Stomach smooth muscle (tissue), 2 donors: ENCODE measurements at regions not wholly inside any gene's neighbourhood (a gene's known extent, or its start where the extent isn't known, plus 50 kb on each side); places are given as distances from the start of the nearest gene placed in this dataset.

Experiments
- H3K27ac ChIP-seq: one replicate; pipeline ENCODE4 v1.7.0; 2013; ENCODE audit warnings: mild to moderate bottlenecking, low read length, inconsistent platforms
- H3K27me3 ChIP-seq, 2 donors: one replicate each; pipeline ENCODE4 v1.7.0; 2013; ENCODE audit warnings: low read length in 2 of 2; ENCODE audit not compliant: insufficient read depth in 2 of 2, control insufficient read depth in 1 of 2
- H3K36me3 ChIP-seq, 2 donors: one replicate each; pipeline ENCODE4 v1.7.0; 2013; ENCODE audit warnings: low read length in 2 of 2; ENCODE audit not compliant: control insufficient read depth in 2 of 2, insufficient read depth in 2 of 2
- H3K4me1 ChIP-seq: one replicate; pipeline ENCODE4 v1.7.0; 2013; ENCODE audit warnings: low read length; ENCODE audit not compliant: control insufficient read depth, insufficient read depth
- H3K4me3 ChIP-seq, 2 donors: one replicate each; pipeline ENCODE4 v1.7.0; 2013; ENCODE audit warnings: low read length in 2 of 2
- H3K9ac ChIP-seq, 2 donors: one replicate each; pipeline ENCODE4 v1.7.0; 2013; ENCODE audit warnings: low read length in 2 of 2, mild to moderate bottlenecking in 1 of 2
- H3K9me3 ChIP-seq, 2 donors: one replicate each; pipeline ENCODE4 v1.7.0; 2013; ENCODE audit warnings: low read length in 2 of 2; ENCODE audit not compliant: control insufficient read depth in 2 of 2
- donor health status: healthy.
- donor health status: Pancreatic carcinoma.

GRCh38 chr5:35458824-35459207 is 158.8 kb upstream of the SPEF2 start:
- no peak overlapping the region for H3K27ac ChIP-seq
- H3K27me3 ChIP-seq: no peaks in the 10 kb centered on the region
- no peaks in the 10 kb centered on the region for H3K9me3 ChIP-seq
- H3K4me3 ChIP-seq: no peak overlapping the region
- no peaks in the 10 kb centered on the region for H3K36me3 ChIP-seq
- no peaks in the 10 kb centered on the region for H3K4me1 ChIP-seq
- no peak overlapping the region for H3K9ac ChIP-seq

- H3K9ac ChIP-seq: no peak overlapping the region
- H3K27me3 ChIP-seq: no peaks in the 10 kb centered on the region
- no peaks in the 10 kb centered on the region for H3K4me1 ChIP-seq
- no peaks in the 10 kb centered on the region for H3K9me3 ChIP-seq
- no peak overlapping the region for H3K27ac ChIP-seq
- H3K4me3 ChIP-seq: no peak overlapping the region
- H3K36me3 ChIP-seq: no peaks in the 10 kb centered on the region
These were observed 159.5 kb upstream of the SPEF2 start for GRCh38 chr5:35457912-35458823.

DNA sequence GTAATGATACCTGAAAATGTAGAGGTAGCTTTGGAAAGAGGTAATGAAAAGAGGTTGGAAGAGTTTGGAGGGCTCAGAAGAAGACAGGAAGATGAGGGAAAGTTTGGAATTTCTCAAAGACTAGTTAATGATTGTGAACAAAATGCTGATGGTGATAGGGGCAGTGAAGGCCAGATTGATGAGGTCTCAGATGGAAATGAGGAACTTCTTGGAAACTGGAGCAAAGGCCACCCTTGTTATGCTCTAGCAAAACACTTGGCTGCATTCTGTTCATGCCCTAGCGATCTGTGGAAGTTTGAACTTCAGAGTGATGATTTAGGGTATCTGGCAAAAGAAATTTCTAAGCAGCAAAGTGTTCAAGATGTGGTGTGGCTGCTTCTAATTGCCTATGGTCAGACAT is 161.2 kb upstream of the SPEF2 start:
- no peaks in the 10 kb centered on the region for H3K9me3 ChIP-seq
- H3K4me1 ChIP-seq: no peaks in the 10 kb centered on the region
- H3K4me3 ChIP-seq: no peak overlapping the region
- H3K36me3 ChIP-seq: no peaks in the 10 kb centered on the region
- no peaks in the 10 kb centered on the region for H3K27me3 ChIP-seq
- no peak overlapping the region for H3K27ac ChIP-seq
- no peak overlapping the region for H3K9ac ChIP-seq

- Histone ChIP-seq H3K36me3 (no peaks in the 10 kb centered on the region), H3K4me1 (no peaks in the 10 kb centered on the region), H3K9ac (no peak overlapping the region), H3K9me3 (no peaks in the 10 kb centered on the region), H3K4me3 (no peak overlapping the region), H3K27me3 (no peaks in the 10 kb centered on the region), H3K27ac (no peak overlapping the region)
These were observed 163.6 kb upstream of the SPEF2 start for GRCh38 chr5:35454011-35454525.

DNA sequence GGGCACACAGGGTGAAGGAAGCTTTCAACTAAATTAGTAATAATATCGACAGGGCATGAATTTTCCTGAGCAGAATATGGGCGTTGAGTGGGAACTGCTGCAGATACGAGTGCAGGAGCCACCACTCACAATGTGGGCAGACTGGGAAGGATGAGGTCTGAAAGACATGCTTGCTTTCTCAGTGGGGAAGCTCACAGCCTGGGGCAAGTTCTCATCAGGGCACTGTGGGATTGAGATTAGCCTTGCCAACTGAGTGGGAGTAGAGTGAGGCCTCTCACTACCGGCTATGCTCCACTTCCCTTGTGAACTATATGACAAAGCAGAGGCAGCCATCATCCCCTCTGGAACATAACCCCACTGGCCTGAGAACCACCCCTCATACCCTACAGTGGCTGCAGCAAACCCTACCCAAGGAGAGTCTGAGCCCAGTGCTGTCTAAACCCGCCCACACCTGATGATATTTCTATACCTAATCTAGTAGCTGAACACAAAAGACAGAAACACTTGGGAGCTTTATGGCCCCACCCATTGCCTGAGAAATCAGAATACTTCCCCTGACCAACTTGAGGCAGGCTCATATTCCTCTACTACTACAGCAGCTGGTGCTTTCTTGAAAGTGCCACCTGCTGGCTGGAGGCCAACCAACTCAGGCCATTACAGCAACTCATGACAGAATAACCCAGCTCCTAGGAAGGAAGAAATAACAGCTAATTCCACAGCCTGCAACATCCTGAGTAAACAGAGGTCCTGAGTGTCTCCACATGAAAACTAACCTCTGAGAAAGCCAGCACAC is 173.7 kb upstream of the SPEF2 start:
- Histone ChIP-seq H3K27me3 (no peaks in the 10 kb centered on the region), H3K9ac (no peak overlapping the region), H3K9me3 (peaks cover 0 to 7% of the 10 kb centered on the region in 2 donors), H3K4me1 (no peaks in the 10 kb centered on the region), H3K36me3 (no peaks in the 10 kb centered on the region), H3K4me3 (no peak overlapping the region), H3K27ac (no peak overlapping the region)

DNA sequence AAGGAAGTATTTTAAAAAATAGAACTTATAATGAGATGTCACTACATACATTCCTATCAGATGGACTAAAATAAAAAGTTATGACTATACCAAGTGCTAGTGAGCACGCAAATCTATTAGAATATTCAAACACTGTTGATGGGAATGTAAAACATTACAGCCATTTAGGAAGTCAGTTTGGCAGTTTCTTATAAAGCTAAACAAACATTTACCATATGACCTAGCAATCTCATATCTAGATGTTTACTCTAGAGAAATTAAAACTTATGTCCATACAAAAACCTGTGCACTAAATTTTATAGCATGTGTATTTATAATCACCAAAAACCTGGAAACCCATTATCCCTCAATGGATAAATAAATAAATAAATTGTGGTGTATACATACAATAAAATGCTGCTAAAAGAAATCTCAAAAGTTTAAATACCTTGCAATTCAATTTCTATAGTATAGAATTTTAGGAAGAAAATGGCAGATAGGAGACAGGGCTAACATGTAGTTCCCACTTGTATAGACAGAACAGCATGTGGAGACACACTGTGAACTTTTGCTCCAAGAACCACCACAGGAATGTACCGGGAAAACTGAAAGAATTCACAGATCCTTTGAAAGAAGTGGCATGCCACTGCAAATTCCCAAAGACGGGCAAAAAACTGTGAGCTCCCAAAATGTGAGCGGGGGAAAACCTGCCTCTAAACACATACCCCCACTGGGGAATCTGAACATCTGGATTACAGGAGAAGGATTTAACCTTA is 174.6 kb upstream of the SPEF2 start:
- H3K27ac ChIP-seq: no peak overlapping the region
- no peaks in the 10 kb centered on the region for H3K36me3 ChIP-seq
- no peak overlapping the region for H3K9ac ChIP-seq
- H3K4me1 ChIP-seq: no peaks in the 10 kb centered on the region
- peaks cover 0 to 7% of the 10 kb centered on the region in 2 donors for H3K9me3 ChIP-seq
- no peak overlapping the region for H3K4me3 ChIP-seq
- H3K27me3 ChIP-seq: no peaks in the 10 kb centered on the region

GRCh38 chr5:35440409-35440808 is 177.3 kb upstream of the SPEF2 start:
- H3K9me3 ChIP-seq: peaks cover 0 to 7% of the 10 kb centered on the region in 2 donors
- no peak overlapping the region for H3K4me3 ChIP-seq
- H3K36me3 ChIP-seq: no peaks in the 10 kb centered on the region
- H3K9ac ChIP-seq: no peak overlapping the region
- no peaks in the 10 kb centered on the region for H3K27me3 ChIP-seq
- no peaks in the 10 kb centered on the region for H3K4me1 ChIP-seq
- no peak overlapping the region for H3K27ac ChIP-seq

- Histone ChIP-seq H3K27me3 (no peaks in the 10 kb centered on the region), H3K36me3 (no peaks in the 10 kb centered on the region), H3K27ac (no peak overlapping the region)
These were observed 178.9 kb upstream of the SPEF2 start for GRCh38 chr5:35438786-35439185.

GRCh38 chr5:35438288-35438687 is 179.4 kb upstream of the SPEF2 start:
- no peaks in the 10 kb centered on the region for H3K27me3 ChIP-seq
- H3K27ac ChIP-seq: no peak overlapping the region
- H3K4me1 ChIP-seq: no peaks in the 10 kb centered on the region

More at GRCh38 chr5:35438786-35439185, 178.9 kb upstream of the SPEF2 start:
- Histone ChIP-seq H3K9me3 (no peaks in the 10 kb centered on the region), H3K9ac (no peak overlapping the region), H3K4me1 (no peaks in the 10 kb centered on the region), H3K4me3 (no peak overlapping the region)

DNA sequence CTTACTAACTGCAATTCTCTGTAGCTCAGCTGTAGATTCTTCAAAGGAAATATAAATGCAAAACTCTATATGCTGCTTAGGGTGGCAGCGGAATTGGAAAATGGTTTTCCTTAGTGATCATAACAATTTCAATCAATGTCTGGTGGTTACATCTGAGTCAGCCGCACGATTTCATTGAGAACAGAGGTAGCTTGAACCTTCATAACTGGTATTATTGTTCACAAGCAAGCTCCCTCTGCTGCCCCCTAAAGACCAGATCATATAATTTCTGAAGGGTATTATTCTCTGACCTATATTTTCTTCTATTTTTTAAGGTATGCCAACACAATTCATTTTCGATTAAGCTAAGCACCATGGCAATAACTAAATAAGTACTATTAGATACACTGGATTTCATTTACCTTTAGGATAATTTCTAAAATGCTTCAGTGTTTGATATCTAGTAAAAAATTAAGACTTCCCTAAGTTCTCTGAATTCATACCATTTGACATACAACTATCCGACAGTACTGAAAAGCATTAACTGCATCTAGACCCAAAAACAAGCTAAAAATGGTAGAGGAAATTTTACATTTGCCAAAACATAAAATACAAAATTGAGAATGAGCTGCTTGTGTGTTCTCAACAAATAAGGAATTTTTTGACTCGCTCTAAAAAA is 181.1 kb upstream of the SPEF2 start:
- Histone ChIP-seq H3K27ac (no peak overlapping the region), H3K27me3 (no peaks in the 10 kb centered on the region), H3K4me1 (no peaks in the 10 kb centered on the region), H3K36me3 (no peaks in the 10 kb centered on the region), H3K4me3 (no peak overlapping the region), H3K9ac (no peak overlapping the region), H3K9me3 (no peaks in the 10 kb centered on the region)

More at GRCh38 chr5:35438288-35438687, 179.4 kb upstream of the SPEF2 start:
- Histone ChIP-seq H3K36me3 (no peaks in the 10 kb centered on the region), H3K9ac (no peak overlapping the region), H3K4me3 (no peak overlapping the region), H3K9me3 (no peaks in the 10 kb centered on the region)
